Cardiac muscle cell (in vitro differentiated cells and primary cell): ENCODE measurements at regions not wholly inside any gene's neighbourhood (a gene's known extent, or its start where the extent isn't known, plus 50 kb on each side); places are given as distances from the start of the nearest gene placed in this dataset.
"Not testable (repeated sequence)": the region's sequence is repeated elsewhere in the genome, so short reads cannot be mapped to it uniquely, and the experiment has no call there.

Source experiments
- DNase-seq, 2 donors: peaks; one replicate each; pipeline versions ENCODE4 v3.0.0 to v3.0.0-alpha.2; 2010 to 2017; ENCODE audit warnings: low read depth in 1 of 2, low spot score in 1 of 2
- H3K27ac ChIP-seq: fragments of 200-600 bp; sonication (generic); 2 replicates; pipeline ENCODE4 v1.5.1; 2016
- H3K27me3 ChIP-seq: fragments of 200-600 bp; sonication (generic); 2 replicates; pipeline ENCODE4 v1.6.0; 2016; ENCODE audit warnings: control low read depth
- H3K36me3 ChIP-seq: fragments of 200-600 bp; sonication (generic); 2 replicates; pipeline ENCODE4 v1.5.1; 2016; ENCODE audit warnings: control low read depth
- H3K4me1 ChIP-seq: fragments of 200-600 bp; sonication (generic); 2 replicates; pipeline ENCODE4 v1.8.1; 2017; ENCODE audit warnings: low read depth, mild to moderate bottlenecking, mixed run types
- H3K4me3 ChIP-seq: fragments of 200-600 bp; sonication (generic); 2 replicates; pipeline ENCODE4 v1.5.1; 2016; ENCODE audit warnings: mild to moderate bottlenecking
- H3K9me3 ChIP-seq: fragments of 200-600 bp; sonication (generic); 2 replicates; pipeline ENCODE4 v1.5.1; 2017; ENCODE audit warnings: low read depth, mild to moderate bottlenecking, control low read depth
- CTCF ChIP-seq: IDR thresholded peaks from 2 replicates; pipeline ENCODE4 v1.5.1; 2012; ENCODE audit warnings: low read depth, mild to moderate bottlenecking, low read length

- no peak for TF ChIP-seq CTCF
- no peaks in the 10 kb centered on the region for H3K4me1 ChIP-seq
Observed at GRCh38 chr2:215260097-215260677, 51.7 kb upstream of the ATIC start.

GRCh38 chr2:215249501-215249900, 62.4 kb upstream of the ATIC start:
- H3K27ac ChIP-seq = no peak overlapping the region
- no peaks in the 10 kb centered on the region for H3K4me1 ChIP-seq
- no peaks in the 10 kb centered on the region for H3K36me3 ChIP-seq
- TF ChIP-seq CTCF = no peak
- H3K27me3 ChIP-seq = no peaks in the 10 kb centered on the region
- no peaks in the 10 kb centered on the region for H3K9me3 ChIP-seq
- H3K4me3 ChIP-seq = no peak overlapping the region
- DNase-seq = no peak

More at GRCh38 chr2:215260097-215260677, 51.7 kb upstream of the ATIC start:
- no peak for DNase-seq
- Histone ChIP-seq H3K27ac (no peak overlapping the region), H3K27me3 (no peaks in the 10 kb centered on the region), H3K36me3 (no peaks in the 10 kb centered on the region), H3K9me3 (no peaks in the 10 kb centered on the region), H3K4me3 (no peak overlapping the region)

- H3K36me3 ChIP-seq, H3K9me3 ChIP-seq, H3K27ac ChIP-seq, H3K27me3 ChIP-seq, H3K4me3 ChIP-seq, DNase-seq, H3K4me1 ChIP-seq: not testable (repeated sequence)
Observed at GRCh38 chr2:215245919-215246318, 65.9 kb upstream of the ATIC start.

- no peaks in the 10 kb centered on the region for H3K27me3 ChIP-seq
- no peak overlapping the region for H3K4me3 ChIP-seq
- H3K27ac ChIP-seq = no peak overlapping the region
- H3K36me3 ChIP-seq = no peaks in the 10 kb centered on the region
- no peaks in the 10 kb centered on the region for H3K9me3 ChIP-seq
- no peak for TF ChIP-seq CTCF
- H3K4me1 ChIP-seq = no peaks in the 10 kb centered on the region
- DNase-seq = no peak
Observed at GRCh38 chr2:215241791-215242305, 70.0 kb upstream of the ATIC start.

GRCh38 chr2:215238485-215239098, 73.3 kb upstream of the ATIC start:
- TF ChIP-seq CTCF = no peak
- Histone ChIP-seq H3K4me1 (no peaks in the 10 kb centered on the region), H3K4me3 (no peak overlapping the region), H3K9me3 (no peaks in the 10 kb centered on the region), H3K36me3 (no peaks in the 10 kb centered on the region), H3K27me3 (no peaks in the 10 kb centered on the region), H3K27ac (no peak overlapping the region)
- peak in 1 of 2 donors; percentile 36 for DNase-seq

GRCh38 chr2:215236131-215236530, 75.7 kb upstream of the ATIC start:
- no peaks in the 10 kb centered on the region for H3K36me3 ChIP-seq
- H3K27me3 ChIP-seq = no peaks in the 10 kb centered on the region
- TF ChIP-seq CTCF = no peak

GRCh38 chr2:215220221-215220620, 81.8 kb upstream of the ABCA12 start:
- not testable (repeated sequence) for H3K27me3 ChIP-seq, DNase-seq, H3K27ac ChIP-seq, H3K4me1 ChIP-seq, H3K4me3 ChIP-seq, H3K36me3 ChIP-seq, H3K9me3 ChIP-seq

More at GRCh38 chr2:215236131-215236530, 75.7 kb upstream of the ATIC start:
- Histone ChIP-seq H3K27ac (no peak overlapping the region), H3K9me3 (no peaks in the 10 kb centered on the region), H3K4me1 (no peaks in the 10 kb centered on the region), H3K4me3 (no peak overlapping the region)
- DNase-seq = no peak
